ENCODE measurements at regions not wholly inside any gene's neighbourhood (a gene's known extent, or its start where the extent isn't known, plus 50 kb on each side); places are given as distances from the start of the nearest gene placed in this dataset.

- DNase-seq (ENCODE audit: low read depth): no peak
- TF ChIP-seq, protein P1, sequence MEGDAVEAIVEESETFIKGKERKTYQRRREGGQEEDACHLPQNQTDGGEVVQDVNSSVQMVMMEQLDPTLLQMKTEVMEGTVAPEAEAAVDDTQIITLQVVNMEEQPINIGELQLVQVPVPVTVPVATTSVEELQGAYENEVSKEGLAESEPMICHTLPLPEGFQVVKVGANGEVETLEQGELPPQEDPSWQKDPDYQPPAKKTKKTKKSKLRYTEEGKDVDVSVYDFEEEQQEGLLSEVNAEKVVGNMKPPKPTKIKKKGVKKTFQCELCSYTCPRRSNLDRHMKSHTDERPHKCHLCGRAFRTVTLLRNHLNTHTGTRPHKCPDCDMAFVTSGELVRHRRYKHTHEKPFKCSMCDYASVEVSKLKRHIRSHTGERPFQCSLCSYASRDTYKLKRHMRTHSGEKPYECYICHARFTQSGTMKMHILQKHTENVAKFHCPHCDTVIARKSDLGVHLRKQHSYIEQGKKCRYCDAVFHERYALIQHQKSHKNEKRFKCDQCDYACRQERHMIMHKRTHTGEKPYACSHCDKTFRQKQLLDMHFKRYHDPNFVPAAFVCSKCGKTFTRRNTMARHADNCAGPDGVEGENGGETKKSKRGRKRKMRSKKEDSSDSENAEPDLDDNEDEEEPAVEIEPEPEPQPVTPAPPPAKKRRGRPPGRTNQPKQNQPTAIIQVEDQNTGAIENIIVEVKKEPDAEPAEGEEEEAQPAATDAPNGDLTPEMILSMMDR (IDR thresholded peaks at IDR 0.05; ENCODE audit: insufficient read depth, low read depth, low read length, missing control alignments): no peak
- no peak overlapping the region for H3K4me3 ChIP-seq (ENCODE audit: low read depth, low read length)
Measured at GRCh38 chr1:38780133-38780532, 79.4 kb downstream of the RRAGC start.

DNA sequence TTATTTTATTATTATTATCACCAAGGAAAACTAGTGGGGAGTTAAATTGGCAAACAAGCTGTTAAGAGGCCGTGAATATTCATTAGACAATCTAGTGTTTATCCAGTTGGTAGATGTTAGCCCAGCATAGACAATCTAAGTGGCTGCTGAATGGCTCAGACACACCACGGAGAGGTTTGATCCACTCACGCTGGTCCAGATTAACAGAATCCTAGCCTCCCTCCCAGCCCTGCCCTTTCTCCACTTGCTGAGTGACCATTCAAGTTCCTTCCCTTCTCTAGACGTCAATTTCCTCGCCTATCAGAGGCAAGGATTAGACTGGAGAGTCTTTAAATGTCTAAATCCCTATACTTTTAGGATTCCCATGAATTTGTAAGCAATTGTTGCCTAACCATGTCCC is 80.1 kb downstream of the RRAGC start:
- TF ChIP-seq, protein P1 (IDR thresholded peaks at IDR 0.05; ENCODE audit: insufficient read depth, low read depth, low read length, missing control alignments): no peak
- no peak for DNase-seq (ENCODE audit: low read depth)

DNA sequence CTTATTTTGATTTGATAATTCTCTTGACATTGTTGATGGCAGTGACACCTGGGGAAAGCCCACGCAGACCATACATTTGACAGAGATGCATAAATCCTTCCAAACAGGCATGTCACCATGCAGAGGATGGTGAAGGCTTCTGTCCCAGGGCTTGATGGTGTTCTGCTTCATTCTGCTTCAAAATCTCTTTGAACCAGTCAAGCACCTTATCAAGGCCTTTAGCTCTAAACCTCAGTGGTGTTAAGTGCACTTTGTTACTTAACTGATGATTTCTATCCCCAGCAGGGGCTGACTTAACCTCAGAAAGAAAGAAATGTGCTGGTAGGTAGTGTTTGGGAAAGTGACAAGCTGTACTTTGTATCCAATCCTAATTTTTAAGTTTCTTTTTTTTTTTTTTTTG is 81.1 kb downstream of the RRAGC start:
- TF ChIP-seq, protein P1 (IDR thresholded peaks at IDR 0.05; ENCODE audit: insufficient read depth, low read depth, low read length, missing control alignments): no peak
- no peak overlapping the region for H3K4me3 ChIP-seq (ENCODE audit: low read depth, low read length)

More for the DNA sequence above, 80.1 kb downstream of the RRAGC start:
- H3K4me3 ChIP-seq (ENCODE audit: low read depth, low read length): no peak overlapping the region

GRCh38 chr1:38778051-38778450 is 81.5 kb downstream of the RRAGC start:
- no peak overlapping the region for H3K4me3 ChIP-seq (ENCODE audit: low read depth, low read length)
- no peak for DNase-seq (ENCODE audit: low read depth)
- TF ChIP-seq, protein P1 (IDR thresholded peaks at IDR 0.05; ENCODE audit: insufficient read depth, low read depth, low read length, missing control alignments): no peak

More for the DNA sequence above, 81.1 kb downstream of the RRAGC start:
- no peak for DNase-seq (ENCODE audit: low read depth)

DNA sequence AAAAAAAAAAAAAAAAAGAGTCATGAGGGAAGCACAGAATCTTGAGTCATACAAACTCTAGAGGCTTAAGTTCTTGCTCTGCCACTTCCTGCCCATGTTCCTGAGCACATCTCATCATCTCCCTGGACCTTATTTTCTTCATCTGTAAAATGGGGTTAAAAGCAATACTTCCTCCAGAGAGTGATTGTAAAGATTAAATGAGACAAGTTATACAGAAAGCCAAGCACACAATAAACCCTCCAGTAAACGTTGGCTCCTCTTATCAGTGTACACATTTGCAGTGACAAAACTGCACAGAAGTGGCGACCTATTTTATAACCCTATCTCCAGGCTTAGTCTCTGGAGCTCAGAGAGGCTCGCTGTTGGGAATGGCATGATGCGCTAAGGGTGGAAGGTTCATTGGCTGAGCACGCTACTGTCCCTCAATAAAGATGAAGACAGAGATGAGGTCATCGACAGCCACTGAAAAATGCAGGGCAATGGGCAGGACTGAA is 82.1 kb downstream of the RRAGC start:
- TF ChIP-seq, protein P1 (IDR thresholded peaks at IDR 0.05; ENCODE audit: insufficient read depth, low read depth, low read length, missing control alignments): no peak
- H3K4me3 ChIP-seq (ENCODE audit: low read depth, low read length): no peak overlapping the region
- DNase-seq (ENCODE audit: low read depth): no peak

GRCh38 chr1:38776466-38777065 is 83.0 kb downstream of the RRAGC start:
- TF ChIP-seq, protein P1 (IDR thresholded peaks at IDR 0.05; ENCODE audit: insufficient read depth, low read depth, low read length, missing control alignments): no peak

More at GRCh38 chr1:38776466-38777065, 83.0 kb downstream of the RRAGC start:
- DNase-seq (ENCODE audit: low read depth): no peak
- no peak overlapping the region for H3K4me3 ChIP-seq (ENCODE audit: low read depth, low read length)

Data from GM12865 (cell line).